ENCODE measurements at regions not wholly inside any gene's neighbourhood (a gene's known extent, or its start where the extent isn't known, plus 50 kb on each side); places are given as distances from the start of the nearest gene placed in this dataset.

DNA sequence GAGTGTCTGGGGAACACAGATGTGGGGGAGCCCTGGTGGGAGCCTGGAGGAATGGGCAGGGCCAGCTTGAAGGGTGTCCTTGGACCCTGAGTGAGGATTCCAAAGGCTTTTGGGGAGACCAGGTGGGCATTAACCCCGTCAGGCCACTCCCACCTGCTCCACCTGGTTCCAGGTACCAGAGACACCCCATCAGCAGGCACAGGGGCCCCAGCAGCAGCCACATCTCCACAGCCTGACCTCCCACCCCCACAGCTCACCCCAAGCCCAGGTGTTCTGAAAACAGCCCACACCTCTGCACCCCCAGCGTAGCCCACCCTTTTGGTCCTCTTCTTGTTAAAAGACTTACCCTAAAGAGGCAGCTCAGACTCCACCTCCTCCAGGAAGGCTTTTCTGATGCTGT, 102.1 kb upstream of the PRR20G start:
- TF ChIP-seq, protein P1, sequence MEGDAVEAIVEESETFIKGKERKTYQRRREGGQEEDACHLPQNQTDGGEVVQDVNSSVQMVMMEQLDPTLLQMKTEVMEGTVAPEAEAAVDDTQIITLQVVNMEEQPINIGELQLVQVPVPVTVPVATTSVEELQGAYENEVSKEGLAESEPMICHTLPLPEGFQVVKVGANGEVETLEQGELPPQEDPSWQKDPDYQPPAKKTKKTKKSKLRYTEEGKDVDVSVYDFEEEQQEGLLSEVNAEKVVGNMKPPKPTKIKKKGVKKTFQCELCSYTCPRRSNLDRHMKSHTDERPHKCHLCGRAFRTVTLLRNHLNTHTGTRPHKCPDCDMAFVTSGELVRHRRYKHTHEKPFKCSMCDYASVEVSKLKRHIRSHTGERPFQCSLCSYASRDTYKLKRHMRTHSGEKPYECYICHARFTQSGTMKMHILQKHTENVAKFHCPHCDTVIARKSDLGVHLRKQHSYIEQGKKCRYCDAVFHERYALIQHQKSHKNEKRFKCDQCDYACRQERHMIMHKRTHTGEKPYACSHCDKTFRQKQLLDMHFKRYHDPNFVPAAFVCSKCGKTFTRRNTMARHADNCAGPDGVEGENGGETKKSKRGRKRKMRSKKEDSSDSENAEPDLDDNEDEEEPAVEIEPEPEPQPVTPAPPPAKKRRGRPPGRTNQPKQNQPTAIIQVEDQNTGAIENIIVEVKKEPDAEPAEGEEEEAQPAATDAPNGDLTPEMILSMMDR (IDR thresholded peaks at IDR 0.05), result no peak
- no peak for TF ChIP-seq POLR2A (IDR thresholded peaks at IDR 0.05)
